ENCODE measurements at regions not wholly inside any gene's neighbourhood (a gene's known extent, or its start where the extent isn't known, plus 50 kb on each side); places are given as distances from the start of the nearest gene placed in this dataset.
"Not testable (repeated sequence)": the region's sequence is repeated elsewhere in the genome, so short reads cannot be mapped to it uniquely, and the experiment has no call there.

GRCh38 chr5:17096952-17097695, 120.3 kb upstream of the BASP1 start:
- 38 to 46% methylated on average over 3 to 12 of the region's 15 CpGs for WGBS, 2 donors (ENCODE audit: low coverage in 1 of 2)
- no peak for ATAC-seq
- H3K27me3 ChIP-seq, result peaks cover 6% of the 10 kb centered on the region

GRCh38 chr5:17099946-17100345, 117.5 kb upstream of the BASP1 start:
- Histone ChIP-seq H3K27ac (no peak overlapping the region), H3K4me1 (no peaks in the 10 kb centered on the region), H3K27me3 (peaks cover 6% of the 10 kb centered on the region), H3K36me3 (no peaks in the 10 kb centered on the region), H3K9me3 (no peaks in the 10 kb centered on the region), H3K4me3 (no peak overlapping the region)
- ATAC-seq, result no peak
- no peak for TF ChIP-seq POLR2AphosphoS5 (IDR thresholded peaks at IDR 0.05)
- 97 to 100% methylated on average over 2 to 6 of the region's 8 CpGs for WGBS, 2 donors (ENCODE audit: low coverage in 1 of 2)

More at GRCh38 chr5:17096952-17097695, 120.3 kb upstream of the BASP1 start:
- Histone ChIP-seq H3K4me3 (no peak overlapping the region), H3K27ac (no peak overlapping the region), H3K36me3 (no peaks in the 10 kb centered on the region), H3K4me1 (no peaks in the 10 kb centered on the region), H3K9me3 (no peaks in the 10 kb centered on the region)
- TF ChIP-seq CTCF (IDR thresholded peaks at IDR 0.05) (no peak), POLR2AphosphoS5 (IDR thresholded peaks at IDR 0.05) (no peak), EP300 (IDR thresholded peaks at IDR 0.05) (no peak), POLR2A (IDR thresholded peaks at IDR 0.05) (no peak)

- Histone ChIP-seq H3K27me3 (peaks cover 4% of the 10 kb centered on the region), H3K9me3 (no peaks in the 10 kb centered on the region), H3K36me3 (no peaks in the 10 kb centered on the region), H3K27ac (no peak overlapping the region), H3K4me3 (no peak overlapping the region), H3K4me1 (no peaks in the 10 kb centered on the region)
- WGBS, 2 donors (ENCODE audit: low coverage in 1 of 2), result 56 to 64% methylated on average over 3 of the region's 3 CpGs
- no peak for ATAC-seq
- TF ChIP-seq CTCF (IDR thresholded peaks at IDR 0.05), result no peak
- TF ChIP-seq POLR2A (IDR thresholded peaks at IDR 0.05), result no peak
- no peak for TF ChIP-seq EP300 (IDR thresholded peaks at IDR 0.05)
- TF ChIP-seq POLR2AphosphoS5 (IDR thresholded peaks at IDR 0.05), result no peak
These were observed 114.0 kb upstream of the BASP1 start for GRCh38 chr5:17103461-17103860.

- Histone ChIP-seq H3K4me3 (no peak overlapping the region), H3K4me1 (no peaks in the 10 kb centered on the region), H3K36me3 (no peaks in the 10 kb centered on the region), H3K27ac (no peak overlapping the region), H3K9me3 (no peaks in the 10 kb centered on the region), H3K27me3 (peaks cover 4% of the 10 kb centered on the region)
- WGBS, 2 donors (ENCODE audit: low coverage in 1 of 2), result 47 to 50% methylated on average over 5 of the region's 5 CpGs
- no peak for TF ChIP-seq POLR2A (IDR thresholded peaks at IDR 0.05)
- no peak for ATAC-seq
These were observed 111.5 kb upstream of the BASP1 start for GRCh38 chr5:17105744-17106418.

- H3K27ac ChIP-seq, result no peak overlapping the region
- TF ChIP-seq POLR2AphosphoS5 (IDR thresholded peaks at IDR 0.05) (no peak), POLR2A (IDR thresholded peaks at IDR 0.05) (no peak), EP300 (IDR thresholded peaks at IDR 0.05) (no peak), CTCF (IDR thresholded peaks at IDR 0.05) (no peak)
- ATAC-seq, result no peak
- no peaks in the 10 kb centered on the region for H3K9me3 ChIP-seq
- no peaks in the 10 kb centered on the region for H3K4me1 ChIP-seq
- WGBS, 2 donors (ENCODE audit: low coverage in 1 of 2), result 60% methylated on average over 3 of the region's 4 CpGs; no CpG with 5 or more reads in 1 of the 2 donors
- H3K27me3 ChIP-seq, result peaks cover 4% of the 10 kb centered on the region
- no peak overlapping the region for H3K4me3 ChIP-seq
- no peaks in the 10 kb centered on the region for H3K36me3 ChIP-seq
These were observed 110.9 kb upstream of the BASP1 start for GRCh38 chr5:17106521-17106920.

GRCh38 chr5:17112091-17112716, 105.2 kb upstream of the BASP1 start:
- ATAC-seq, H3K27me3 ChIP-seq, H3K4me3 ChIP-seq, H3K36me3 ChIP-seq, H3K27ac ChIP-seq, H3K9me3 ChIP-seq, H3K4me1 ChIP-seq: not testable (repeated sequence)
- 80 to 81% methylated on average over 1 to 2 of the region's 3 CpGs for WGBS, 2 donors (ENCODE audit: low coverage in 1 of 2)

Measured in gastroesophageal sphincter (tissue), 4 donors.